H4 (cell line): ENCODE measurements at regions not wholly inside any gene's neighbourhood (a gene's known extent, or its start where the extent isn't known, plus 50 kb on each side); places are given as distances from the start of the nearest gene placed in this dataset.
"Not testable (repeated sequence)": the region's sequence is repeated elsewhere in the genome, so short reads cannot be mapped to it uniquely, and the experiment has no call there.

Experiments used
- DNase-seq: peaks from one replicate; pipeline ENCODE4 v3.0.0-alpha.2; 2015; ENCODE audit warnings: low spot score

- no peak for DNase-seq
These were observed 342.6 kb downstream of the CETN3 start for GRCh38 chr5:90066920-90067319.

- DNase-seq: no peak
These were observed 352.4 kb downstream of the CETN3 start for GRCh38 chr5:90056911-90057705.

GRCh38 chr5:90055831-90056328 is 353.7 kb downstream of the CETN3 start:
- DNase-seq: no peak

GRCh38 chr5:90054612-90055011 is 354.9 kb downstream of the CETN3 start:
- DNase-seq: no peak

- no peak for DNase-seq
These were observed 357.8 kb downstream of the CETN3 start for GRCh38 chr5:90051756-90052155.

- DNase-seq: no peak
These were observed 359.5 kb downstream of the CETN3 start for GRCh38 chr5:90050103-90050502.

- no peak for DNase-seq
These were observed 362.4 kb downstream of the CETN3 start for GRCh38 chr5:90047113-90047512.

- not testable (repeated sequence) for DNase-seq
These were observed 369.5 kb downstream of the CETN3 start for GRCh38 chr5:90040082-90040481.

- no peak for DNase-seq
These were observed 371.9 kb downstream of the CETN3 start for GRCh38 chr5:90037646-90038045.

- DNase-seq: peak; percentile 10
These were observed 386.9 kb downstream of the CETN3 start for GRCh38 chr5:90022711-90023053.

GRCh38 chr5:90022002-90022710 is 387.4 kb downstream of the CETN3 start:
- no peak for DNase-seq

GRCh38 chr5:90020575-90021538 is 388.7 kb downstream of the CETN3 start:
- DNase-seq: peak; percentile 89

GRCh38 chr5:90017239-90017638 is 392.3 kb downstream of the CETN3 start:
- DNase-seq: no peak

GRCh38 chr5:90015584-90016018 is 394.0 kb downstream of the CETN3 start:
- no peak for DNase-seq

GRCh38 chr5:90014420-90014819 is 395.1 kb downstream of the CETN3 start:
- no peak for DNase-seq

GRCh38 chr5:90000351-90000750 is 409.2 kb downstream of the CETN3 start:
- DNase-seq: no peak

GRCh38 chr5:89998519-89999305 is 410.8 kb downstream of the CETN3 start:
- no peak for DNase-seq

- DNase-seq: no peak
These were observed 412.7 kb downstream of the CETN3 start for GRCh38 chr5:89996890-89997289.

- no peak for DNase-seq
These were observed 413.2 kb downstream of the CETN3 start for GRCh38 chr5:89996335-89996734.

- DNase-seq: no peak
These were observed 415.3 kb downstream of the CETN3 start for GRCh38 chr5:89994266-89994665.

- no peak for DNase-seq
These were observed 417.4 kb downstream of the CETN3 start for GRCh38 chr5:89992201-89992600.
